ENCODE measurements at regions not wholly inside any gene's neighbourhood (a gene's known extent, or its start where the extent isn't known, plus 50 kb on each side); places are given as distances from the start of the nearest gene placed in this dataset.

DNA sequence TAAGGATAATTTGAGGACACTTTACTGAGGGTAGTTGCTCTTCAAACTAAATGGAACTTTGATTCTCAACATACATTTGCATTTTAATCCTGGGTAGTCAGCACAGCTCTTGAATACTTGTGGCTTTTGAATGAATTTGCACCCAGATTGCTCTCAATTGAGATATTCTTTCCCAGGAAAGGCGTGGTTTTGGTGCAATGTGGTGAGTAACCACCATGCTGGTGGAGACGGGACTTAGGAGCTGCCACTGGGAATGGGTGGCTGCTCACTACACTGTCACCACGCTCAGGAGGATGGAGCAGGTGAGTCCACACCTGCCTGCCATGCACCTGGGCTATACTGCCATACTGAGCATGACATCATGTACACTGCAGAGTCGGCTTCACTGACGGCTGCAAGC lies 99.2 kb downstream of the IRX1 start:
- no peak for TF ChIP-seq EP300 (IDR thresholded peaks at IDR 0.05)
- no peak for TF ChIP-seq POLR2AphosphoS5 (IDR thresholded peaks at IDR 0.05)
- TF ChIP-seq, protein P1, sequence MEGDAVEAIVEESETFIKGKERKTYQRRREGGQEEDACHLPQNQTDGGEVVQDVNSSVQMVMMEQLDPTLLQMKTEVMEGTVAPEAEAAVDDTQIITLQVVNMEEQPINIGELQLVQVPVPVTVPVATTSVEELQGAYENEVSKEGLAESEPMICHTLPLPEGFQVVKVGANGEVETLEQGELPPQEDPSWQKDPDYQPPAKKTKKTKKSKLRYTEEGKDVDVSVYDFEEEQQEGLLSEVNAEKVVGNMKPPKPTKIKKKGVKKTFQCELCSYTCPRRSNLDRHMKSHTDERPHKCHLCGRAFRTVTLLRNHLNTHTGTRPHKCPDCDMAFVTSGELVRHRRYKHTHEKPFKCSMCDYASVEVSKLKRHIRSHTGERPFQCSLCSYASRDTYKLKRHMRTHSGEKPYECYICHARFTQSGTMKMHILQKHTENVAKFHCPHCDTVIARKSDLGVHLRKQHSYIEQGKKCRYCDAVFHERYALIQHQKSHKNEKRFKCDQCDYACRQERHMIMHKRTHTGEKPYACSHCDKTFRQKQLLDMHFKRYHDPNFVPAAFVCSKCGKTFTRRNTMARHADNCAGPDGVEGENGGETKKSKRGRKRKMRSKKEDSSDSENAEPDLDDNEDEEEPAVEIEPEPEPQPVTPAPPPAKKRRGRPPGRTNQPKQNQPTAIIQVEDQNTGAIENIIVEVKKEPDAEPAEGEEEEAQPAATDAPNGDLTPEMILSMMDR (IDR thresholded peaks at IDR 0.05) = no peak
- TF ChIP-seq POLR2A (IDR thresholded peaks at IDR 0.05) = no peak
- Histone ChIP-seq H3K36me3 (no peaks in the 10 kb centered on the region), H3K27ac (no peak overlapping the region), H3K4me3 (no peak overlapping the region), H3K9me3 (peaks cover 0 to 17% (median 4%) of the 10 kb centered on the region in 4 donors), H3K4me1 (no peaks in the 10 kb centered on the region), H3K27me3 (peaks cover 0 to 3% (median 0%) of the 10 kb centered on the region in 3 donors)
- DNase-seq = no peak
- intact Hi-C loops (cut with DNase I; ENCODE audit: low total_unique reads) = no loop called here
- 78 to 86% (median 80%) methylated on average over 5 of the region's 5 CpGs for WGBS, 5 donors

DNA sequence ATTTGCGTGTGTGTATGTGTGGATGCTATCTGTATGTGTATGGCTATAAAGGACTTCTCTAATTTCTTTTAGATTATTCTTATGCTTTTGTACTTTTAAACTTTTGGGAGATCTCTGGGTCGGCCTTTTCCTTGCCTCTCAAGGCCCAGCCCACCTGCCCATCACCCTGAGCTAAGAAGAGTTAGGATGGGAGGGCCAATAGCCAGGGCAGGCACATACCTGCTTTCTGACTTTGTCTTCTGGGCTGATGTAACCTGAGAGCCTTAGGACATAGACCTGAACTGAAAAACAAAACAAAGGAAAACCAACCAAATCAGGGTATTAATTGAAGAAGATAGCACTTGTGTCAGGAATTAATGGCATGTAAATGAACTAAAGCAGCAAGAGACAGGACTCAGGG lies 100.2 kb downstream of the IRX1 start:
- 69 to 86% (median 80%) methylated on average over 2 of the region's 2 CpGs for WGBS, 5 donors
- peaks cover 0 to 3% (median 0%) of the 10 kb centered on the region in 3 donors for H3K27me3 ChIP-seq
- DNase-seq = no peak
- H3K9me3 ChIP-seq = peaks cover 0 to 17% (median 4%) of the 10 kb centered on the region in 4 donors
- no peaks in the 10 kb centered on the region for H3K36me3 ChIP-seq
- H3K4me1 ChIP-seq = no peaks in the 10 kb centered on the region
- H3K4me3 ChIP-seq = no peak overlapping the region
- intact Hi-C loops (cut with DNase I; ENCODE audit: low total_unique reads) = no loop called here
- H3K27ac ChIP-seq = no peak overlapping the region
- TF ChIP-seq, protein P1 (IDR thresholded peaks at IDR 0.05) = no peak
- no peak for TF ChIP-seq POLR2A (IDR thresholded peaks at IDR 0.05)
- no peak for TF ChIP-seq POLR2AphosphoS5 (IDR thresholded peaks at IDR 0.05)
- TF ChIP-seq EP300 (IDR thresholded peaks at IDR 0.05) = no peak

DNA sequence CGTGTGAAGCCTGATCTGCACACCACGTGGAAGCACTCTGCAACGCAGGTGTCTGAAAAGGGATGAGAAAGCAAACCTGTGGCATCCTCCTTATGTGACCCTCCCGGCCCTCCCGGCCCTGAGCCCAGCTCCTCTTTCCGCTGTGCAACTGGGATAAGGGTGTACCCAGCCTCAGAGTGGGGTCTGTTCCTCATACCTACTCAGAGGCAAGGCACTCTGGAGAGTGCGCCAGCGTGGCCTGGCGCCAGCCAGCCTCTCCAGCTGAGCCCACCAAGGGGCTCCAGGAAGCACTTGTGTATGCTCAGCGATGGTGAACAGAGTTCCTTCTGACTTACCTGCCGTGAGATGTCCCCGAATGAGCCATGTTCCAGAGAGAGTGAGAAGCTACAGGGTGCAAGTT lies 102.8 kb downstream of the IRX1 start:
- H3K9me3 ChIP-seq = peaks cover 0 to 17% (median 4%) of the 10 kb centered on the region in 4 donors
- H3K36me3 ChIP-seq = no peaks in the 10 kb centered on the region
- no peak overlapping the region for H3K4me3 ChIP-seq
- 61 to 86% (median 80%) methylated on average over 8 to 12 of the region's 12 CpGs for WGBS, 5 donors
- TF ChIP-seq, protein P1 (IDR thresholded peaks at IDR 0.05) = no peak
- no peak for TF ChIP-seq POLR2A (IDR thresholded peaks at IDR 0.05)
- no peak for TF ChIP-seq POLR2AphosphoS5 (IDR thresholded peaks at IDR 0.05)
- no peak for TF ChIP-seq EP300 (IDR thresholded peaks at IDR 0.05)
- intact Hi-C loops (cut with DNase I; ENCODE audit: low total_unique reads) = no loop called here
- DNase-seq = no peak
- no peaks in the 10 kb centered on the region for H3K4me1 ChIP-seq
- H3K27ac ChIP-seq = no peak overlapping the region
- H3K27me3 ChIP-seq = no peaks in the 10 kb centered on the region

DNA sequence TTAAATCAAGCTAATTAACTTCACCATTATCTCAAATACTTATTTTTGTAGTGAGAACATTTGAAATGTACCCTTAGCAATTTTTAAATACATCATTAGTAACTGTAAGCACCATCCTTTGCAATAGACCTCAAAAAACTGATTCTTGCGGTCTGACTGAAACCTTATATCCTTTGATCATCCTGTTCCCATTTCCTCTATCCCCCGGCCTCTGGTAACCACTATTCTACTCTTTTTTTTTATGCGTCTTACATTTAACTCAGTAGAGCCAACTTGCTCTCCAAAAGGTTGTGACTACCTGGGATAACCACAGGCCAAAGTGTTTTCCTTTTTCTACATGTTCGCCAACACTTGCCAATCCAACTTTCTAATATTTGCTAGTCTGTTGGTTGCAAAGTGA lies 106.1 kb downstream of the IRX1 start:
- Histone ChIP-seq H3K9me3 (peaks cover 0 to 6% (median 0%) of the 10 kb centered on the region in 4 donors), H3K27me3 (peaks cover 0 to 6% (median 0%) of the 10 kb centered on the region in 3 donors), H3K4me1 (no peaks in the 10 kb centered on the region), H3K4me3 (no peak overlapping the region), H3K36me3 (no peaks in the 10 kb centered on the region), H3K27ac (no peak overlapping the region)
- no peak for DNase-seq
- WGBS, 5 donors = 69 to 78% (median 76%) methylated on average over 4 of the region's 4 CpGs
- intact Hi-C loops (cut with DNase I; ENCODE audit: low total_unique reads) = no loop called here
- TF ChIP-seq, protein P1 (IDR thresholded peaks at IDR 0.05) = no peak
- TF ChIP-seq POLR2A (IDR thresholded peaks at IDR 0.05) = no peak
- no peak for TF ChIP-seq EP300 (IDR thresholded peaks at IDR 0.05)
- no peak for TF ChIP-seq POLR2AphosphoS5 (IDR thresholded peaks at IDR 0.05)
